Right ventricle myocardium superior (tissue), 1 donor: ENCODE measurements at regions not wholly inside any gene's neighbourhood (a gene's known extent, or its start where the extent isn't known, plus 50 kb on each side); places are given as distances from the start of the nearest gene placed in this dataset.

ENCODE experiments used
- ATAC-seq: fragments of 200-7000 bp; cut with Tn5 transposase; one replicate; pipeline ENCODE4 v1.9.1; 2020; ENCODE audit warnings: mild to moderate bottlenecking; ENCODE audit not compliant: poor library complexity
- DNase-seq: peaks from one replicate; pipeline ENCODE4 v3.0.0-alpha.2; 2020
- intact Hi-C: fragments of 100-400 bp; cut with DNase I; formaldehyde crosslinking; loops from one replicate; pipeline ENCODE4 v1.11.2; 2022
- donor health status: DM: no; HTN: yes; CAD: no; lungs with severe emphysema.

GRCh38 chr7:22013711-22014110 lies 68.0 kb upstream of the CDCA7L start:
- no peak for ATAC-seq
- intact Hi-C loops, result no loop called here
- DNase-seq, result no peak

GRCh38 chr7:22008683-22009082 lies 63.0 kb upstream of the CDCA7L start:
- intact Hi-C loops, result no loop called here
- no peak for DNase-seq
- ATAC-seq, result no peak

- no peak for ATAC-seq
- intact Hi-C loops, result no loop called here
- DNase-seq, result no peak
Observed at GRCh38 chr7:22008087-22008486, 62.4 kb upstream of the CDCA7L start.

GRCh38 chr7:22005151-22005550 lies 59.5 kb upstream of the CDCA7L start:
- intact Hi-C loops, result no loop called here
- DNase-seq (no peak), ATAC-seq (no peak)

- DNase-seq, result no peak
- ATAC-seq, result no peak
- intact Hi-C loops, result no loop called here
Observed at GRCh38 chr7:22002726-22003125, 57.0 kb upstream of the CDCA7L start.

GRCh38 chr7:22001345-22002004 lies 55.8 kb upstream of the CDCA7L start:
- DNase-seq, result no peak
- intact Hi-C loops, result no loop called here
- peak; percentile 79 for ATAC-seq

GRCh38 chr7:21999896-22000295 lies 54.2 kb upstream of the CDCA7L start:
- intact Hi-C loops, result no loop called here
- DNase-seq, result no peak
- ATAC-seq, result no peak

- DNase-seq (no peak), ATAC-seq (no peak)
- intact Hi-C loops, result no loop called here
Observed at GRCh38 chr7:21996641-21997040, 50.9 kb upstream of the CDCA7L start.
